K562 (cell line): ENCODE measurements at regions not wholly inside any gene's neighbourhood (a gene's known extent, or its start where the extent isn't known, plus 50 kb on each side); places are given as distances from the start of the nearest gene placed in this dataset.

Source experiments
- ATAC-seq: fragments of 200-7000 bp; cut with Tn5 transposase; 3 replicates; pipeline ENCODE4 v1.9.1; 2020; ENCODE audit warnings: moderate library complexity
- BruUV-seq: library from RNA; stranded (reverse); fragments of 400-500 nt; replicated peaks from 2 replicates; lab custom pipeline; 2021; lab: Mats Ljungman, UMichigan
- CTCF ChIA-PET: fragments of 300-600 bp; formaldehyde crosslinking; extraction: SDS; loops from one replicate; lab custom pipeline; 2021; ENCODE audit warnings: low intra/inter-chr PET ratio; lab: Yijun Ruan, JAX
- POLR2A ChIA-PET: fragments of 300-600, 350-650 bp; sonication (Branson Sonifier 250); formaldehyde crosslinking; extraction: SDS; loops from one replicate; lab custom pipeline; 2021; ENCODE audit warnings: antibody characterized with exemption, inconsistent platforms; lab: Yijun Ruan, JAX
- DNase-seq, 4 experiments: peaks; one replicate each; pipeline versions ENCODE4 v3.0.0 to v3.0.0-alpha.2; 2011 to 2018; ENCODE audit warnings: low spot score in 3 of 4, mixed read lengths in 3 of 4; ENCODE audit errors: extremely low read depth in 1 of 4
- FAIRE-seq: peaks from 2 replicates; lab custom pipeline; 2011; peaks lifted over from hg19 to GRCh38; lab: Jason Lieb, UNC
- H2AFZ ChIP-seq: 2 replicates; pipeline ENCODE4 v1.6.0; 2011; ENCODE audit warnings: low read depth, low read length, control low read depth, inconsistent platforms
- H3K27ac ChIP-seq: fragments of 200-600 bp; 3 replicates; pipeline ENCODE4 v1.8.0; 2011; ENCODE audit warnings: low read depth, mild to moderate bottlenecking, control low read depth, inconsistent platforms, low read length, moderate library complexity, mixed read lengths; ENCODE audit errors: extremely low read depth
- H3K27me3 ChIP-seq, 2 experiments: fragments of 300-600 bp in 1 of 2; 2 replicates in 1 of 2; 3 replicates in 1 of 2; pipeline versions ENCODE4 v1.6.0 to v1.8.0; 2011; ENCODE audit warnings: inconsistent platforms in 2 of 2, low read length in 2 of 2, mild to moderate bottlenecking in 1 of 2, mixed read lengths in 1 of 2, moderate library complexity in 1 of 2; ENCODE audit not compliant: control insufficient read depth in 2 of 2, insufficient read depth in 2 of 2
- H3K36me3 ChIP-seq: fragments of 300-600 bp; 3 replicates; pipeline ENCODE4 v1.8.0; 2011; ENCODE audit warnings: mild to moderate bottlenecking, low read length, inconsistent platforms; ENCODE audit not compliant: control insufficient read depth, insufficient read depth
- H3K4me1 ChIP-seq, 2 experiments: fragments of 200-600 bp in 1 of 2; replicated peaks in 1 of 2; 2 replicates in 1 of 2; 3 replicates in 1 of 2; pipeline versions ENCODE4 v1.5.1 to v1.8.0; 2011; ENCODE audit warnings: inconsistent platforms in 2 of 2, low read length in 2 of 2, mild to moderate bottlenecking in 1 of 2, mixed read lengths in 1 of 2, moderate library complexity in 1 of 2; ENCODE audit not compliant: control insufficient read depth in 2 of 2, insufficient read depth in 2 of 2
- H3K4me2 ChIP-seq: 2 replicates; pipeline ENCODE4 v1.6.1; 2011; ENCODE audit warnings: low read length, control low read depth, inconsistent platforms, mixed read lengths; ENCODE audit not compliant: insufficient read depth
- H3K4me3 ChIP-seq: fragments of 200-600 bp; sonication (generic), shearing (Covaris generic); 2 replicates; pipeline ENCODE4 v1.5.1; 2016; ENCODE audit warnings: control low read depth, inconsistent platforms
- H3K79me2 ChIP-seq: fragments of 200-600 bp; 3 replicates; pipeline ENCODE4 v1.8.0; 2011; ENCODE audit warnings: low read length, inconsistent platforms; ENCODE audit not compliant: control insufficient read depth, insufficient read depth
- H3K9ac ChIP-seq, 2 experiments: 2 replicates each; pipeline versions ENCODE4 v1.6.0 to v1.6.1; 2011; ENCODE audit warnings: low read depth in 2 of 2, low read length in 2 of 2, control low read depth in 1 of 2, inconsistent platforms in 1 of 2, mild to moderate bottlenecking in 1 of 2, mixed read lengths in 1 of 2; ENCODE audit not compliant: insufficient read depth in 1 of 2
- H3K9me1 ChIP-seq: one replicate; pipeline ENCODE4 v1.6.0; 2011; ENCODE audit warnings: inconsistent platforms, mild to moderate bottlenecking, low read length, moderate library complexity; ENCODE audit not compliant: control insufficient read depth, insufficient read depth
- H3K9me3 ChIP-seq: replicated peaks from 2 replicates; pipeline ENCODE4 v1.5.1; 2011; ENCODE audit warnings: low read depth, low read length, inconsistent platforms; ENCODE audit not compliant: control insufficient read depth, insufficient read depth
- H4K20me1 ChIP-seq: replicated peaks from 2 replicates; pipeline ENCODE4 v1.6.1; 2011; ENCODE audit warnings: low read length, inconsistent platforms, mixed read lengths; ENCODE audit not compliant: control insufficient read depth, insufficient read depth
- EGR1 ChIP-seq: fragments of 450-650 bp; conservative IDR thresholded peaks from 2 replicates; pipeline ENCODE4 v1.6.1; 2017; ENCODE audit warnings: mild to moderate bottlenecking
- HNRNPLL ChIP-seq: fragments of 200-400 bp; formaldehyde crosslinking; IDR thresholded peaks from 2 replicates; pipeline ENCODE4 v1.6.1; 2017; ENCODE audit warnings: low read length, low read depth, mild to moderate bottlenecking; ENCODE audit not compliant: poor library complexity, severe bottlenecking
- KDM4B ChIP-seq, 2 experiments: fragments of 450-650 bp in 1 of 2; sonication (generic) in 1 of 2; IDR thresholded peaks; 2 replicates each; pipeline ENCODE4 v1.6.1; 2016 to 2017; ENCODE audit warnings: borderline replicate concordance in 2 of 2, antibody characterized with exemption in 1 of 2, low read depth in 1 of 2, mild to moderate bottlenecking in 1 of 2
- KHSRP ChIP-seq: fragments of 450-650 bp; IDR thresholded peaks from 2 replicates; pipeline ENCODE4 v1.6.1; 2017
- LEF1 ChIP-seq: fragments of 450-650 bp; IDR thresholded peaks from 2 replicates; pipeline ENCODE4 v1.6.1; 2016; ENCODE audit warnings: mild to moderate bottlenecking
- MCM5 ChIP-seq: fragments of 450-650 bp; IDR thresholded peaks from 2 replicates; pipeline ENCODE4 v1.6.1; 2016; ENCODE audit warnings: low read depth
- MECOM ChIP-seq: fragments of 250-450 bp; sonication (Bioruptor Pico); IDR thresholded peaks from 2 replicates; pipeline ENCODE4 v1.8.0; 2022; ENCODE audit warnings: inconsistent platforms
- NFXL1 ChIP-seq: fragments of 450-650 bp; formaldehyde crosslinking; IDR thresholded peaks from 2 replicates; pipeline ENCODE4 v1.4.0; 2021; ENCODE audit warnings: mild to moderate bottlenecking
- NONO ChIP-seq, 2 experiments: fragments of 200-400 bp in 1 of 2; fragments of 450-650 bp in 1 of 2; formaldehyde crosslinking in 1 of 2; IDR thresholded peaks; 2 replicates each; pipeline ENCODE4 v1.6.1; 2017; ENCODE audit warnings: low read depth in 2 of 2, mild to moderate bottlenecking in 2 of 2, moderate library complexity in 2 of 2, low read length in 1 of 2
- PHB ChIP-seq: fragments of 250-450 bp; sonication (Bioruptor Pico); IDR thresholded peaks from 2 replicates; pipeline ENCODE4 v1.5.0; 2021
- PHTF2 ChIP-seq: fragments of 250-450 bp; sonication (Bioruptor Pico); IDR thresholded peaks from 2 replicates; pipeline ENCODE4 v1.5.0; 2021; ENCODE audit warnings: mild to moderate bottlenecking
- TCF15 ChIP-seq: fragments of 250-450 bp; sonication (Bioruptor Pico); IDR thresholded peaks from 2 replicates; pipeline ENCODE4 v1.8.0; 2022; ENCODE audit warnings: moderate library complexity, mild to moderate bottlenecking, inconsistent platforms
- ZMIZ1 ChIP-seq, 2 experiments: fragments of 150-350 bp in 1 of 2; IDR thresholded peaks; 2 replicates each; pipeline ENCODE4 v1.6.1; 2012 to 2016; ENCODE audit warnings: low read depth in 2 of 2, low read length in 2 of 2, mild to moderate bottlenecking in 1 of 2, moderate library complexity in 1 of 2
- ZNF696 ChIP-seq: fragments of 250-450 bp; sonication (Bioruptor Pico); conservative IDR thresholded peaks from 2 replicates; pipeline ENCODE4 v1.4.0; 2020; ENCODE audit warnings: mild to moderate bottlenecking, moderate library complexity
- WGBS: fragments of 100-300 bp; shearing (Covaris generic); methylation state at CpG from one replicate; pipeline ENCODE4 v1.1.6; 2016; ENCODE audit warnings: low coverage, mixed read lengths; ENCODE audit not compliant: insufficient coverage; ENCODE audit errors: missing lambda C conversion rate; 5-methylcytosine and 5-hydroxymethylcytosine counted together
- in situ Hi-C: fragments of 300-500 bp; cut with MboI; formaldehyde crosslinking; loops from 4 replicates; pipeline ENCODE4 v1.15.0; 2018; ENCODE audit warnings: inconsistent platforms, mixed read lengths
- intact Hi-C: fragments of 100-400 bp; cut with micrococcal nuclease; formaldehyde crosslinking; loops from 2 replicates; pipeline ENCODE4 v1.14.2; 2022

- Histone ChIP-seq H3K4me3 (no peak overlapping the region), H3K9ac (no peak overlapping the region), H3K4me2 (no peak overlapping the region), H3K79me2 (no peaks in the 10 kb centered on the region), H3K9me3 (no peaks in the 10 kb centered on the region), H2AFZ (no peak overlapping the region), H3K4me1 (no peaks in the 10 kb centered on the region; a peak in 1 of 5 replicates), H3K27me3 (no peaks in the 10 kb centered on the region), H3K9me1 (no peaks in the 10 kb centered on the region), H3K27ac (no peak overlapping the region), H4K20me1 (no peaks in the 10 kb centered on the region), H3K36me3 (no peaks in the 10 kb centered on the region)
- no peak for TF ChIP-seq PHTF2 (CRISPR knock-in tag)
- TF ChIP-seq MECOM = no peak
- TF ChIP-seq KDM4B (IDR thresholded peaks at IDR 0.05; ENCODE audit: borderline replicate concordance in 2 of 2, low read depth in 1 of 2) = no peak
- no peak for TF ChIP-seq NONO (IDR thresholded peaks at IDR 0.05; ENCODE audit: low read depth in 2 of 2, low read length in 1 of 2)
- no peak for TF ChIP-seq NFXL1 (CRISPR knock-in tag)
- TF ChIP-seq HNRNPLL = no peak
- TF ChIP-seq ZNF696 = no peak
- TF ChIP-seq KHSRP = no peak
- TF ChIP-seq LEF1 = no peak
- TF ChIP-seq MCM5 = no peak
- no peak for TF ChIP-seq EGR1
- no peak for TF ChIP-seq PHB
- TF ChIP-seq TCF15 (CRISPR knock-in tag) = no peak
- no peak for TF ChIP-seq ZMIZ1 (IDR thresholded peaks at IDR 0.05; ENCODE audit: low read depth in 2 of 2, low read length in 2 of 2)
- FAIRE-seq (no peak), DNase-seq (no peak), ATAC-seq (no peak)
- POLR2A ChIA-PET = no interaction called here
- in situ Hi-C loops = loop anchor here (25.0 kb wide), 1 partner anchor 2007 kb away; no protein-coding TSS in a partner anchor
- BruUV-seq = no TSS peak
- intact Hi-C loops = loop anchor here (2.0 to 5.0 kb wide), 2 partner anchors 987 to 1987 kb away; no protein-coding TSS in a partner anchor
- WGBS = 0% methylated on average over 6 of the region's 6 CpGs
- CTCF ChIA-PET = interaction anchor here (1.5 kb wide), 1 partner anchor 666 kb away, joined by 4 read pairs; no protein-coding TSS in a partner anchor
Observed at GRCh38 chr7:17680026-17680425, 260.3 kb downstream of the SNX13 start.
